A549 (cell line): ENCODE measurements at regions not wholly inside any gene's neighbourhood (a gene's known extent, or its start where the extent isn't known, plus 50 kb on each side); places are given as distances from the start of the nearest gene placed in this dataset.

Source experiments
- ATAC-seq, 2 experiments: fragments of 200-7000 bp in 1 of 2; fragments of >200 bp in 1 of 2; cut with Nextera tagmentation in 1 of 2; cut with Tn5 transposase in 1 of 2; 3 replicates each; pipeline versions ENCODE4 v1.8.0 to v1.9.1; 2018 to 2020; ENCODE audit warnings: mild to moderate bottlenecking in 1 of 2, moderate library complexity in 1 of 2
- CTCF ChIA-PET: fragments of 300-600 bp; sonication (Branson Sonifier 250); formaldehyde crosslinking; extraction: SDS; loops from one replicate; lab custom pipeline; 2021; ENCODE audit warnings: antibody characterized with exemption, inconsistent platforms; lab: Yijun Ruan, JAX
- POLR2A ChIA-PET: fragments of 350-600 bp; formaldehyde crosslinking; extraction: SDS; loops from one replicate; lab custom pipeline; 2021; ENCODE audit warnings: antibody characterized with exemption, inconsistent platforms; lab: Yijun Ruan, JAX
- DNase-seq, 2 experiments: peaks; one replicate each; pipeline versions ENCODE4 v3.0.0 to v3.0.0-alpha.2; 2011 to 2016; ENCODE audit warnings: low read depth in 1 of 2, low spot score in 1 of 2
- FAIRE-seq: peaks from 2 replicates; lab custom pipeline; 2011; peaks lifted over from hg19 to GRCh38; lab: Jason Lieb, UNC
- H3K27ac ChIP-seq, 2 experiments: fragments of >200 bp; sonication (Bioruptor Twin); formaldehyde crosslinking; 3 replicates each; pipeline ENCODE4 v1.5.1; 2016 to 2017
- H3K4me1 ChIP-seq: fragments of >200 bp; sonication (Bioruptor Twin); formaldehyde crosslinking; 3 replicates; pipeline ENCODE4 v1.6.1; 2016
- H3K4me2 ChIP-seq: fragments of >200 bp; sonication (Bioruptor Twin); formaldehyde crosslinking; 3 replicates; pipeline ENCODE4 v1.6.1; 2016
- H3K4me3 ChIP-seq: fragments of >200 bp; sonication (Bioruptor Twin); formaldehyde crosslinking; 3 replicates; pipeline ENCODE4 v1.5.1; 2016
- H3K9me3 ChIP-seq: fragments of >200 bp; sonication (Bioruptor Twin); formaldehyde crosslinking; 3 replicates; pipeline ENCODE4 v1.6.1; 2016
- BHLHE40 ChIP-seq: IDR thresholded peaks from 2 replicates; pipeline ENCODE4 v1.6.1; 2012; ENCODE audit warnings: low read depth, low read length, inconsistent platforms
- CBX2 ChIP-seq: fragments of 200-600 bp; sonication (generic); IDR thresholded peaks from 2 replicates; pipeline ENCODE4 v1.6.1; 2016; ENCODE audit warnings: low read depth, mild to moderate bottlenecking, borderline replicate concordance
- CEBPB ChIP-seq, 2 experiments: fragments of >200 bp in 1 of 2; sonication (Bioruptor Twin) in 1 of 2; formaldehyde crosslinking in 1 of 2; IDR thresholded peaks; 2 replicates each; pipeline ENCODE4 v1.6.1; 2012 to 2016
- CHD2 ChIP-seq: fragments of 150-350 bp; IDR thresholded peaks from 2 replicates; pipeline ENCODE4 v1.6.1; 2014; ENCODE audit warnings: low read length; ENCODE audit not compliant: partially characterized antibody
- ELK1 ChIP-seq: fragments of 150-350 bp; IDR thresholded peaks from 2 replicates; pipeline ENCODE4 v1.6.1; 2014; ENCODE audit warnings: low read depth, mild to moderate bottlenecking, low read length
- EP300 ChIP-seq, 2 experiments: fragments of >200 bp; sonication (Bioruptor Twin); formaldehyde crosslinking; IDR thresholded peaks; 2 replicates in 1 of 2; 3 replicates in 1 of 2; pipeline ENCODE4 v1.6.1; 2016 to 2017
- ESRRA ChIP-seq: fragments of 150-350 bp; IDR thresholded peaks from 2 replicates; pipeline ENCODE4 v1.6.1; 2014; ENCODE audit warnings: mild to moderate bottlenecking, low read length, borderline replicate concordance
- FOXS1 ChIP-seq: fragments of 250-450 bp; sonication (Bioruptor Pico); IDR thresholded peaks from 2 replicates; pipeline ENCODE4 v1.5.0; 2020; ENCODE audit warnings: mild to moderate bottlenecking, moderate library complexity
- HDAC2 ChIP-seq: fragments of 200-600 bp; sonication (generic); IDR thresholded peaks from 2 replicates; pipeline ENCODE4 v1.6.1; 2016
- MAFK ChIP-seq: fragments of 450-650 bp; IDR thresholded peaks from 2 replicates; pipeline ENCODE4 v1.6.1; 2014; ENCODE audit not compliant: partially characterized antibody
- MAZ ChIP-seq: fragments of 150-350 bp; IDR thresholded peaks from 2 replicates; pipeline ENCODE4 v1.6.1; 2014; ENCODE audit warnings: antibody characterized with exemption, low read depth, low read length, borderline replicate concordance
- NPAS2 ChIP-seq: fragments of 250-450 bp; sonication (Bioruptor Pico); IDR thresholded peaks from 2 replicates; pipeline ENCODE4 v1.8.0; 2022; ENCODE audit warnings: mild to moderate bottlenecking, moderate library complexity, borderline replicate concordance
- NR3C1 ChIP-seq: fragments of >200 bp; sonication (Bioruptor Twin); formaldehyde crosslinking; IDR thresholded peaks from 3 replicates; pipeline ENCODE4 v1.6.1; 2017
- POLR2AphosphoS2 ChIP-seq: conservative IDR thresholded peaks from 2 replicates; pipeline ENCODE4 v1.6.1; 2012; ENCODE audit warnings: low read length, improper control_type of control experiment, inconsistent platforms
- RAD21 ChIP-seq, 2 experiments: fragments of >200 bp in 1 of 2; sonication (Bioruptor Twin) in 1 of 2; formaldehyde crosslinking in 1 of 2; IDR thresholded peaks in 1 of 2; conservative IDR thresholded peaks in 1 of 2; 2 replicates in 1 of 2; 3 replicates in 1 of 2; pipeline ENCODE4 v1.6.1; 2012 to 2018; ENCODE audit warnings: inconsistent platforms in 1 of 2
- RNF2 ChIP-seq: fragments of 200-600 bp; sonication (generic); IDR thresholded peaks from 2 replicates; pipeline ENCODE4 v1.6.1; 2016; ENCODE audit warnings: low read depth, mild to moderate bottlenecking, antibody characterized with exemption, moderate library complexity, borderline replicate concordance
- TP53 ChIP-seq: fragments of 250-450 bp; sonication (Bioruptor Pico); IDR thresholded peaks from 2 replicates; pipeline ENCODE4 v1.5.0; 2021; ENCODE audit warnings: mild to moderate bottlenecking, moderate library complexity
- ZC3H11A ChIP-seq: fragments of 450-650 bp; IDR thresholded peaks from 2 replicates; pipeline ENCODE4 v1.6.1; 2014; ENCODE audit warnings: antibody characterized with exemption, mild to moderate bottlenecking
- whole genome bisulfite sequencing: methylation state at CpG from one replicate; pipeline ENCODE4 v1.1.6; 2017; ENCODE audit errors: missing lambda C conversion rate; 5-methylcytosine and 5-hydroxymethylcytosine counted together
- TF ChIP-seq, protein P1 (sequence below): IDR thresholded peaks from 2 replicates; pipeline ENCODE4 v1.6.1; 2012

DNA sequence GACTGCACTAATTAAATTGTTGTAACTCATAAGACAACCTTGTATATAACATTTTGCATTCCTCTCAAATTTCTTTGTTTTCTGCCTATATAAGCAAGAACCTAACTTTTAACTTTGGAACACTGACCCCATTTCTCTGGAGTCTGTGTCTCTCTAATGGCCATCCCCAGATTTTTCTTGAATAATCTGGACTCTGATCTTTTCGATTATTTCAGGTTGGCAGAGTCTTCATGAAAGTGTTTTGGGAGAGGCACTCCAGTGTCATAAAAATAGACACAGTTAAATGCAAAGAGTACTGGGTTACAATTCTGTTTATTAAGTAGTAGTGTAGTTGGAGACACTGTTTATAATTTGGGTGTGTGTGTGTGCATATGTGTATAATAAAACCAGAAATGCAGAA is 1467.7 kb upstream of the CELF4 start:
- POLR2A ChIA-PET: no interaction called here
- H3K4me1 ChIP-seq: no peaks in the 10 kb centered on the region
- no peak overlapping the region for H3K27ac ChIP-seq
- WGBS: 0% methylated on average over 1 of the region's 1 CpG
- TF ChIP-seq POLR2AphosphoS2 (no peak), BHLHE40 (no peak), MAZ (no peak), ELK1 (no peak), NPAS2 (CRISPR knock-in tag) (no peak), CEBPB (IDR thresholded peaks at IDR 0.05) (no peak), EP300 (IDR thresholded peaks at IDR 0.05) (no peak)
- TF ChIP-seq, all 56 proteins: peak for 0
- Histone ChIP-seq H3K4me3 (no peak overlapping the region), H3K9me3 (no peaks in the 10 kb centered on the region), H3K4me2 (no peak overlapping the region)
- no peak for DNase-seq
- no peak for ATAC-seq
- CTCF ChIA-PET: no interaction called here
- no peak for FAIRE-seq

GRCh38 chr18:39031647-39032046 is 1466.0 kb upstream of the CELF4 start:
- Histone ChIP-seq H3K27ac (no peak overlapping the region), H3K9me3 (no peaks in the 10 kb centered on the region)
- no peak for TF ChIP-seq ZC3H11A
- TF ChIP-seq, protein P1, sequence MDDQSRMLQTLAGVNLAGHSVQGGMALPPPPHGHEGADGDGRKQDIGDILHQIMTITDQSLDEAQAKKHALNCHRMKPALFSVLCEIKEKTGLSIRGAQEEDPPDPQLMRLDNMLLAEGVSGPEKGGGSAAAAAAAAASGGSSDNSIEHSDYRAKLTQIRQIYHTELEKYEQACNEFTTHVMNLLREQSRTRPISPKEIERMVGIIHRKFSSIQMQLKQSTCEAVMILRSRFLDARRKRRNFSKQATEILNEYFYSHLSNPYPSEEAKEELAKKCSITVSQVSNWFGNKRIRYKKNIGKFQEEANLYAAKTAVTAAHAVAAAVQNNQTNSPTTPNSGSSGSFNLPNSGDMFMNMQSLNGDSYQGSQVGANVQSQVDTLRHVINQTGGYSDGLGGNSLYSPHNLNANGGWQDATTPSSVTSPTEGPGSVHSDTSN: no peak
- TF ChIP-seq, all 56 proteins: peak for 0
- CTCF ChIA-PET: interaction anchor here (0.8 kb wide), 1 partner anchor 9 kb away, joined by 3 read pairs; no protein-coding TSS in a partner anchor
- DNase-seq (no peak), ATAC-seq (no peak), FAIRE-seq (no peak)
- 3% methylated on average over 3 of the region's 3 CpGs for WGBS
- no peak overlapping the region for H3K4me2 ChIP-seq
- no peak overlapping the region for H3K4me3 ChIP-seq
- H3K4me1 ChIP-seq: no peaks in the 10 kb centered on the region
- POLR2A ChIA-PET: no interaction called here

GRCh38 chr18:39030124-39030655 is 1464.6 kb upstream of the CELF4 start:
- CTCF ChIA-PET: no interaction called here
- POLR2A ChIA-PET: no interaction called here
- WGBS: 3% methylated on average over 2 of the region's 2 CpGs

GRCh38 chr18:39025531-39025930 is 1459.9 kb upstream of the CELF4 start:
- no peaks in the 10 kb centered on the region for H3K4me1 ChIP-seq
- H3K4me2 ChIP-seq: no peak overlapping the region
- H3K4me3 ChIP-seq: no peak overlapping the region
- no peaks in the 10 kb centered on the region for H3K9me3 ChIP-seq
- TF ChIP-seq, protein P1: no peak
- TF ChIP-seq CHD2 (no peak), POLR2AphosphoS2 (no peak), ESRRA (no peak), RAD21 (conservative IDR thresholded peaks at IDR 0.05 in 1 of 2, IDR thresholded peaks at IDR 0.05 in 1 of 2) (no peak), MAFK (no peak), FOXS1 (CRISPR knock-in tag) (no peak), RNF2 (no peak), HDAC2 (no peak), TP53 (CRISPR knock-in tag) (no peak)
- ChIA-PET POLR2A (no interaction called here), CTCF (no interaction called here)
- ATAC-seq (no peak), FAIRE-seq (no peak), DNase-seq (no peak)
- H3K27ac ChIP-seq: no peak overlapping the region
- 0% methylated on average over 2 of the region's 2 CpGs for WGBS

More at GRCh38 chr18:39030124-39030655, 1464.6 kb upstream of the CELF4 start:
- no peak for TF ChIP-seq NR3C1
- no peak for TF ChIP-seq CBX2
- TF ChIP-seq, all 56 proteins: peak for 0
- H3K4me3 ChIP-seq: no peak overlapping the region
- DNase-seq: no peak
- no peak for ATAC-seq
- H3K9me3 ChIP-seq: no peaks in the 10 kb centered on the region
- H3K4me2 ChIP-seq: no peak overlapping the region
- FAIRE-seq: no peak
- H3K4me1 ChIP-seq: no peaks in the 10 kb centered on the region
- H3K27ac ChIP-seq: no peak overlapping the region
